ENCODE measurements at regions not wholly inside any gene's neighbourhood (a gene's known extent, or its start where the extent isn't known, plus 50 kb on each side); places are given as distances from the start of the nearest gene placed in this dataset.

DNA sequence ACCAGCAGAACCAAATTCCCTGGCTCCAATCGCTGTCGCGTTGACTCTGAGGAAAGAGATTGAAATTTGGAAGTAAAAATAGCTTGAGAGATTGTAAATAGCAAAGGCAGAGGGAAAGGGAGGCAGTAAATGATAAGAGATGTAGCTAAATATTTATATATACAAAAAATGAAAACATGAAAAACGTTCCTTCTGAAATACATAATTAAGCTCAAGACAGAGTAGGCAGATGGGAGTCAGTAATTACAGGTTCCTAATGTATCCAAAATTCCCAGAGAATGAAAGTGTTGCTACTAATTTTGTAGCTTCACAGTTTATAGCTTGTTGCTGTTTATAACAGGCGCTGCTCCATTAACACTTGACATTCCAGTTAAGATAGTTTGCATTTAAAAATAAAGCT lies 648.7 kb downstream of the KCNA4 start:
- no peak overlapping the region for H3K27ac Mint-ChIP-seq
- no peak overlapping the region for H3K4me3 ChIP-seq (ENCODE audit: low read length)
- H3K4me1 ChIP-seq (ENCODE audit: insufficient read depth, low read length), result no peaks in the 10 kb centered on the region
- no peak overlapping the region for H3K27ac ChIP-seq (ENCODE audit: low read depth in 1 of 2, low read length in 2 of 2)
- ATAC-seq (ENCODE audit: poor library complexity) (no peak), DNase-seq (no peak)
- ChIA-PET POLR2A (no interaction called here), CTCF (no interaction called here)
- H3K27me3 ChIP-seq (ENCODE audit: control insufficient read depth in 1 of 2, insufficient read depth in 2 of 2, low read length in 2 of 2), result no peaks in the 10 kb centered on the region
- H3K9me3 Mint-ChIP-seq, result peaks cover 18% of the 10 kb centered on the region
- intact Hi-C loops (cut with DNase I, micrococcal nuclease), result no loop called here
- H3K27me3 Mint-ChIP-seq, result no peaks in the 10 kb centered on the region
- peaks cover 0 to 4% of the 10 kb centered on the region in 2 experiments for H3K9me3 ChIP-seq (ENCODE audit: control insufficient read depth in 1 of 2, insufficient read depth in 1 of 2, low read length in 2 of 2)
- no peak overlapping the region for H3K4me3 Mint-ChIP-seq
- H3K4me1 Mint-ChIP-seq (ENCODE audit: low read depth), result no peaks in the 10 kb centered on the region
- no peak for TF ChIP-seq CTCF (IDR thresholded peaks at IDR 0.05)
- no peaks in the 10 kb centered on the region for H3K36me3 Mint-ChIP-seq (ENCODE audit: low read depth)
- no peaks in the 10 kb centered on the region for H3K36me3 ChIP-seq (ENCODE audit: insufficient read depth, low read length)

DNA sequence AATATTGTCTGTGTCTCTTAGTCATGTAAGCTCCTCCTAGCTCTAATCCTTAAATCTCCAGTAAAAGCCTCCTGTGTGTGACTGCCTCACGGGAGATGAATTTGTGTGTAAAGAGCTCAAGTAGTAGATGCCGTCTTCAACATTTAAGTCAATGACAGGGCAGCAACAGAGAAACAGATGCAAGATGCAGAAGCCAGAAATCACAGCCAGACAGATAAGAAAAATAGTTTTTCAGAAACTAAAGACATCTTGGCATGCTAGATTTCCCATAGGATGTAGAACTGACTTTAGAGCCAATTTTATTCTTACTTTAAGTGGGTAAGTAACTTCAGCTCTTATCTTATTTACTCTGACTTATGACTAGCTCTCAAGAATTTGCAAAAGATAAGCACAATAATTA lies 652.8 kb downstream of the KCNA4 start:
- POLR2A ChIA-PET, result no interaction called here
- H3K4me1 Mint-ChIP-seq (ENCODE audit: low read depth), result no peaks in the 10 kb centered on the region
- no peak for TF ChIP-seq CTCF (IDR thresholded peaks at IDR 0.05)
- H3K9me3 Mint-ChIP-seq, result peaks cover 16% of the 10 kb centered on the region
- Histone ChIP-seq H3K27ac (ENCODE audit: low read depth in 1 of 2, low read length in 2 of 2) (no peak overlapping the region), H3K9me3 (ENCODE audit: control insufficient read depth in 1 of 2, insufficient read depth in 1 of 2, low read length in 2 of 2) (peaks cover 0 to 4% of the 10 kb centered on the region in 2 experiments), H3K4me3 (ENCODE audit: low read length) (no peak overlapping the region), H3K36me3 (ENCODE audit: insufficient read depth, low read length) (no peaks in the 10 kb centered on the region), H3K4me1 (ENCODE audit: insufficient read depth, low read length) (no peaks in the 10 kb centered on the region), H3K27me3 (ENCODE audit: control insufficient read depth in 1 of 2, insufficient read depth in 2 of 2, low read length in 2 of 2) (no peaks in the 10 kb centered on the region)
- ATAC-seq (ENCODE audit: poor library complexity) (no peak), DNase-seq (no peak)
- intact Hi-C loops (cut with DNase I, micrococcal nuclease), result no loop called here
- no peaks in the 10 kb centered on the region for H3K36me3 Mint-ChIP-seq (ENCODE audit: low read depth)
- no peak overlapping the region for H3K27ac Mint-ChIP-seq
- no peaks in the 10 kb centered on the region for H3K27me3 Mint-ChIP-seq
- H3K4me3 Mint-ChIP-seq, result no peak overlapping the region
- CTCF ChIA-PET, result no interaction called here

- H3K9me3 Mint-ChIP-seq, result peaks cover 14% of the 10 kb centered on the region
Measured at GRCh38 chr11:29361369-29361768, 655.5 kb downstream of the KCNA4 start.

More at GRCh38 chr11:29361369-29361768, 655.5 kb downstream of the KCNA4 start:
- H3K27ac ChIP-seq (ENCODE audit: low read depth in 1 of 2, low read length in 2 of 2), result no peak overlapping the region
- no peaks in the 10 kb centered on the region for H3K36me3 ChIP-seq (ENCODE audit: insufficient read depth, low read length)
- no peaks in the 10 kb centered on the region for H3K27me3 Mint-ChIP-seq
- no peak overlapping the region for H3K4me3 Mint-ChIP-seq
- ChIA-PET POLR2A (no interaction called here), CTCF (no interaction called here)
- no peak overlapping the region for H3K4me3 ChIP-seq (ENCODE audit: low read length)
- intact Hi-C loops (cut with DNase I, micrococcal nuclease), result no loop called here
- no peak for ATAC-seq (ENCODE audit: poor library complexity)
- TF ChIP-seq CTCF (IDR thresholded peaks at IDR 0.05), result no peak
- DNase-seq, result no peak
- no peaks in the 10 kb centered on the region for H3K4me1 ChIP-seq (ENCODE audit: insufficient read depth, low read length)
- no peaks in the 10 kb centered on the region for H3K36me3 Mint-ChIP-seq (ENCODE audit: low read depth)
- H3K27ac Mint-ChIP-seq, result no peak overlapping the region
- H3K9me3 ChIP-seq (ENCODE audit: control insufficient read depth in 1 of 2, insufficient read depth in 1 of 2, low read length in 2 of 2), result peaks cover 0 to 4% of the 10 kb centered on the region in 2 experiments
- no peaks in the 10 kb centered on the region for H3K4me1 Mint-ChIP-seq (ENCODE audit: low read depth)
- no peaks in the 10 kb centered on the region for H3K27me3 ChIP-seq (ENCODE audit: control insufficient read depth in 1 of 2, insufficient read depth in 2 of 2, low read length in 2 of 2)

Measured in CD4-positive, alpha-beta T cell (primary cell).